RKO (cell line): ENCODE measurements at regions not wholly inside any gene's neighbourhood (a gene's known extent, or its start where the extent isn't known, plus 50 kb on each side); places are given as distances from the start of the nearest gene placed in this dataset.

ENCODE experiments used
- DNase-seq: peaks from one replicate; pipeline ENCODE4 v3.0.0-alpha.2; 2016; ENCODE audit warnings: low spot score

GRCh38 chr17:72579990-72580320, 459.1 kb downstream of the SOX9 start:
- no peak for DNase-seq

- DNase-seq = no peak
Measured at GRCh38 chr17:72580321-72581127, 459.7 kb downstream of the SOX9 start.

- no peak for DNase-seq
Measured at GRCh38 chr17:72587156-72587555, 466.3 kb downstream of the SOX9 start.

GRCh38 chr17:72587773-72588511, 467.1 kb downstream of the SOX9 start:
- DNase-seq = no peak

- DNase-seq = no peak
Measured at GRCh38 chr17:72588561-72588960, 467.7 kb downstream of the SOX9 start.

GRCh38 chr17:72588961-72589360, 468.1 kb downstream of the SOX9 start:
- no peak for DNase-seq

- peak; percentile 48 for DNase-seq
Measured at GRCh38 chr17:72590382-72590781, 469.6 kb downstream of the SOX9 start.

GRCh38 chr17:72590882-72591281, 470.1 kb downstream of the SOX9 start:
- no peak for DNase-seq

- no peak for DNase-seq
Measured at GRCh38 chr17:72591289-72592241, 470.7 kb downstream of the SOX9 start.

- peak; percentile 76 for DNase-seq
Measured at GRCh38 chr17:72592242-72592966, 471.6 kb downstream of the SOX9 start.

- no peak for DNase-seq
Measured at GRCh38 chr17:72592967-72593325, 472.1 kb downstream of the SOX9 start.

- DNase-seq = no peak
Measured at GRCh38 chr17:72594248-72594647, 473.4 kb downstream of the SOX9 start.
